Mucosa of descending colon (tissue), 3 donors: ENCODE measurements at regions not wholly inside any gene's neighbourhood (a gene's known extent, or its start where the extent isn't known, plus 50 kb on each side); places are given as distances from the start of the nearest gene placed in this dataset.

Experiments
- ATAC-seq: fragments of 200-7000 bp; cut with Tn5 transposase; one replicate; pipeline ENCODE4 v1.9.1; 2020; ENCODE audit warnings: mild to moderate bottlenecking, moderate library complexity
- DNase-seq, 3 donors: peaks; one replicate each; pipeline ENCODE4 v3.0.0-alpha.2; 2020
- H3K36me3 ChIP-seq: fragments of 200-600 bp; one replicate; pipeline ENCODE4 v1.8.0; 2021; ENCODE audit warnings: low read depth, mild to moderate bottlenecking
- H3K4me1 ChIP-seq: fragments of 200-600 bp; one replicate; pipeline ENCODE4 v1.8.0; 2021; ENCODE audit warnings: low read depth, mild to moderate bottlenecking
- H3K4me3 ChIP-seq: fragments of 200-600 bp; one replicate; pipeline ENCODE4 v1.8.0; 2021; ENCODE audit warnings: mild to moderate bottlenecking
- H3K9me3 ChIP-seq: fragments of 200-600 bp; one replicate; pipeline ENCODE4 v1.8.0; 2021; ENCODE audit warnings: mild to moderate bottlenecking
- CTCF ChIP-seq: fragments of 200-600 bp; IDR thresholded peaks from one replicate; pipeline ENCODE4 v1.8.0; 2022; ENCODE audit warnings: antibody characterized with exemption, mild to moderate bottlenecking
- intact Hi-C, 2 donors: fragments of 100-400 bp; cut with DNase I in 1 of 2; cut with micrococcal nuclease in 1 of 2; formaldehyde crosslinking; loops; one replicate each; pipeline versions ENCODE4 v1.11.0 to v1.11.1; 2022; cut with DNase I, micrococcal nuclease
- donor health status: DM: no; HTN: no; CAD: no; lungs with moderate emphysema.
- donor health status: DM: no; HTN: no; CAD: no.
- donor health status: DM: no; HTN: yes; CAD: no.

- no peaks in the 10 kb centered on the region for H3K36me3 ChIP-seq
- intact Hi-C loops: no loop called here
- ATAC-seq (no peak), DNase-seq (no peak)
- no peak overlapping the region for H3K4me3 ChIP-seq
- H3K4me1 ChIP-seq: no peaks in the 10 kb centered on the region
- no peaks in the 10 kb centered on the region for H3K9me3 ChIP-seq
- TF ChIP-seq CTCF: no peak
Observed at GRCh38 chr13:44211704-44212346, 161.8 kb upstream of the SERP2 start.

GRCh38 chr13:44212633-44213396 lies 160.8 kb upstream of the SERP2 start:
- ATAC-seq: no peak
- Histone ChIP-seq H3K36me3 (no peaks in the 10 kb centered on the region), H3K9me3 (no peaks in the 10 kb centered on the region), H3K4me1 (peaks cover 5% of the 10 kb centered on the region), H3K4me3 (no peak overlapping the region)
- DNase-seq: no peak
- no peak for TF ChIP-seq CTCF
- intact Hi-C loops: no loop called here

- Histone ChIP-seq H3K4me3 (no peak overlapping the region), H3K4me1 (peaks cover 20% of the 10 kb centered on the region), H3K9me3 (no peaks in the 10 kb centered on the region), H3K36me3 (no peaks in the 10 kb centered on the region)
- TF ChIP-seq CTCF: no peak
- peak; percentile 59 to 61 (median 60) for DNase-seq
- ATAC-seq: peak; percentile 87
- intact Hi-C loops: no loop called here
Observed at GRCh38 chr13:44218501-44219240, 155.0 kb upstream of the SERP2 start.

GRCh38 chr13:44219577-44220548 lies 153.8 kb upstream of the SERP2 start:
- Histone ChIP-seq H3K4me3 (no peak overlapping the region), H3K4me1 (peaks cover 20% of the 10 kb centered on the region), H3K36me3 (no peaks in the 10 kb centered on the region), H3K9me3 (no peaks in the 10 kb centered on the region)
- ATAC-seq (no peak), DNase-seq (no peak)
- TF ChIP-seq CTCF: no peak
- intact Hi-C loops: no loop called here

GRCh38 chr13:44220948-44221347 lies 152.7 kb upstream of the SERP2 start:
- no peak for DNase-seq
- TF ChIP-seq CTCF: no peak
- no peaks in the 10 kb centered on the region for H3K9me3 ChIP-seq
- H3K36me3 ChIP-seq: no peaks in the 10 kb centered on the region
- no peak overlapping the region for H3K4me3 ChIP-seq
- intact Hi-C loops: no loop called here
- peaks cover 20% of the 10 kb centered on the region for H3K4me1 ChIP-seq
- no peak for ATAC-seq
